H1 (cell line): ENCODE measurements at regions not wholly inside any gene's neighbourhood (a gene's known extent, or its start where the extent isn't known, plus 50 kb on each side); places are given as distances from the start of the nearest gene placed in this dataset.

Source experiments
- CTCF ChIA-PET: fragments of 300-600 bp; sonication (Branson Sonifier 250); formaldehyde crosslinking; loops from one replicate; lab custom pipeline; 2021; ENCODE audit not compliant: partially characterized antibody; lab: Charles Lee
- POLR2A ChIA-PET: fragments of 300-600 bp; sonication (Branson Sonifier 250); formaldehyde crosslinking; loops from one replicate; lab custom pipeline; 2021; ENCODE audit warnings: inconsistent platforms; ENCODE audit not compliant: partially characterized antibody; lab: Charles Lee
- DNase-seq, 2 experiments: peaks; one replicate each; pipeline versions ENCODE4 v3.0.0 to v3.0.0-alpha.2; 2010 to 2022; ENCODE audit warnings: low spot score in 2 of 2, low read depth in 1 of 2, mixed read lengths in 1 of 2
- FAIRE-seq: peaks from 2 replicates; lab custom pipeline; 2011; peaks lifted over from hg19 to GRCh38; lab: Jason Lieb, UNC
- H2AFZ ChIP-seq: 2 replicates; pipeline ENCODE4 v1.8.1; 2012; ENCODE audit warnings: low read length, inconsistent platforms
- H2AK5ac ChIP-seq: 2 replicates; pipeline ENCODE4 v1.6.1; 2013; ENCODE audit warnings: low read depth, low read length
- H2BK120ac ChIP-seq: replicated peaks from 2 replicates; pipeline ENCODE3; 2013; ENCODE audit warnings: low read depth, low read length, inconsistent platforms
- H2BK12ac ChIP-seq: 2 replicates; pipeline ENCODE4 v1.6.1; 2013; ENCODE audit warnings: low read depth, low read length
- H2BK15ac ChIP-seq: 2 replicates; pipeline ENCODE4 v1.6.1; 2013; ENCODE audit warnings: low read length
- H2BK20ac ChIP-seq: 2 replicates; pipeline ENCODE4 v1.6.1; 2013; ENCODE audit warnings: low read length
- H2BK5ac ChIP-seq: 2 replicates; pipeline ENCODE4 v1.6.1; 2013; ENCODE audit warnings: low read depth, low read length
- H3K14ac ChIP-seq: 2 replicates; pipeline ENCODE4 v1.6.1; 2013; ENCODE audit warnings: inconsistent platforms; ENCODE audit not compliant: insufficient read length
- H3K18ac ChIP-seq: 2 replicates; pipeline ENCODE4 v1.6.1; 2013; ENCODE audit warnings: low read length; ENCODE audit errors: extremely low read depth
- H3K23ac ChIP-seq: 2 replicates; pipeline ENCODE4 v1.6.1; 2013; ENCODE audit warnings: inconsistent platforms; ENCODE audit not compliant: insufficient read length
- H3K23me2 ChIP-seq: 2 replicates; pipeline ENCODE4 v1.6.1; 2013; ENCODE audit warnings: low read depth, low read length
- H3K27ac ChIP-seq: 2 replicates; pipeline ENCODE4 v1.6.1; 2011; ENCODE audit warnings: low read depth, low read length, inconsistent platforms
- H3K27me3 ChIP-seq, 4 experiments: replicated peaks in 1 of 4; 1 replicate in 1 of 4; 2 replicates in 3 of 4; pipeline versions ENCODE4 v1.6.1 to v1.8.1; 2011 to 2013; ENCODE audit warnings: low read length in 3 of 4, mild to moderate bottlenecking in 3 of 4, inconsistent platforms in 2 of 4, mixed read lengths in 2 of 4, moderate library complexity in 1 of 4; ENCODE audit not compliant: control insufficient read depth in 3 of 4, insufficient read depth in 3 of 4; ENCODE audit errors: extremely low read depth in 1 of 4
- H3K36me3 ChIP-seq, 4 experiments: 2 replicates each; pipeline versions ENCODE4 v1.6.1 to v1.8.1; 2011 to 2013; ENCODE audit warnings: mild to moderate bottlenecking in 4 of 4, low read length in 3 of 4, moderate library complexity in 2 of 4, control low read depth in 1 of 4, inconsistent platforms in 1 of 4; ENCODE audit not compliant: insufficient read depth in 4 of 4, control insufficient read depth in 2 of 4
- H3K4ac ChIP-seq: replicated peaks from 2 replicates; pipeline ENCODE3; 2013; ENCODE audit warnings: low read length, low read depth, mixed read lengths, inconsistent platforms; ENCODE audit not compliant: insufficient read length
- H3K4me1 ChIP-seq, 4 experiments: replicated peaks in 1 of 4; 1 replicate in 1 of 4; 2 replicates in 3 of 4; pipeline versions ENCODE4 v1.6.1 to v1.8.1; 2011 to 2013; ENCODE audit warnings: low read length in 3 of 4, inconsistent platforms in 2 of 4, mixed read lengths in 1 of 4; ENCODE audit not compliant: insufficient read depth in 4 of 4, control insufficient read depth in 3 of 4
- H3K4me2 ChIP-seq, 2 experiments: 2 replicates each; pipeline versions ENCODE4 v1.6.1 to v1.8.1; 2011 to 2013; ENCODE audit warnings: low read depth in 2 of 2, low read length in 2 of 2, control low read depth in 1 of 2, inconsistent platforms in 1 of 2, mild to moderate bottlenecking in 1 of 2; ENCODE audit not compliant: insufficient read depth in 1 of 2
- H3K4me3 ChIP-seq, 4 experiments: fragments of 200-600, 300-600 bp in 1 of 4; sonication (generic), shearing (Covaris generic), sonication (Bioruptor Twin) in 1 of 4; 2 replicates each; pipeline versions ENCODE4 v1.5.1 to v1.8.1; 2011 to 2016; ENCODE audit warnings: low read length in 4 of 4, low read depth in 3 of 4, control low read depth in 2 of 4, inconsistent platforms in 2 of 4, mild to moderate bottlenecking in 2 of 4, mixed read lengths in 1 of 4, moderate library complexity in 1 of 4; ENCODE audit not compliant: insufficient read depth in 2 of 4; ENCODE audit errors: extremely low read depth in 1 of 4
- H3K56ac ChIP-seq: replicated peaks from 2 replicates; pipeline ENCODE3; 2013; ENCODE audit warnings: low read depth, mild to moderate bottlenecking, mixed read lengths, low read length, inconsistent platforms; ENCODE audit not compliant: insufficient read length
- H3K79me1 ChIP-seq: 2 replicates; pipeline ENCODE4 v1.6.1; 2013; ENCODE audit warnings: low read depth, low read length, control low read depth
- H3K79me2 ChIP-seq, 2 experiments: 2 replicates each; pipeline versions ENCODE4 v1.6.1 to v1.8.1; 2012 to 2013; ENCODE audit warnings: low read length in 2 of 2, mild to moderate bottlenecking in 2 of 2, inconsistent platforms in 1 of 2; ENCODE audit not compliant: insufficient read depth in 2 of 2, control insufficient read depth in 1 of 2
- H3K9ac ChIP-seq, 4 experiments: replicated peaks in 1 of 4; 1 replicate in 1 of 4; 2 replicates in 3 of 4; pipeline versions ENCODE4 v1.6.1 to v1.8.1; 2011 to 2013; ENCODE audit warnings: low read depth in 3 of 4, low read length in 3 of 4, control low read depth in 2 of 4, mild to moderate bottlenecking in 2 of 4, moderate library complexity in 2 of 4, inconsistent platforms in 1 of 4; ENCODE audit errors: extremely low read depth in 1 of 4
- H3K9me3 ChIP-seq, 2 experiments: 2 replicates each; pipeline versions ENCODE4 v1.6.1 to v1.8.1; 2012 to 2013; ENCODE audit warnings: mild to moderate bottlenecking in 2 of 2, moderate library complexity in 2 of 2, control low read depth in 1 of 2, inconsistent platforms in 1 of 2, low read depth in 1 of 2, low read length in 1 of 2, mixed read lengths in 1 of 2; ENCODE audit not compliant: insufficient read depth in 2 of 2
- H4K20me1 ChIP-seq, 2 experiments: replicated peaks in 1 of 2; 2 replicates each; pipeline versions ENCODE3 to v1.8.1; 2011 to 2013; ENCODE audit warnings: inconsistent platforms in 2 of 2, low read length in 2 of 2, mild to moderate bottlenecking in 1 of 2; ENCODE audit not compliant: insufficient read depth in 2 of 2, control insufficient read depth in 1 of 2
- H4K5ac ChIP-seq: 2 replicates; pipeline ENCODE4 v1.6.1; 2013; ENCODE audit warnings: low read length, low read depth, mixed read lengths, inconsistent platforms; ENCODE audit not compliant: insufficient read length
- H4K8ac ChIP-seq: 2 replicates; pipeline ENCODE4 v1.8.0; 2013; ENCODE audit warnings: mild to moderate bottlenecking, moderate library complexity, low read length, inconsistent platforms; ENCODE audit not compliant: insufficient read depth; ENCODE audit errors: extremely low read depth
- H4K91ac ChIP-seq: replicated peaks from 2 replicates; pipeline ENCODE3; 2013; ENCODE audit warnings: low read length, mixed read lengths, inconsistent platforms; ENCODE audit not compliant: insufficient read length
- BACH1 ChIP-seq: IDR thresholded peaks from 2 replicates; pipeline ENCODE4 v1.6.1; 2012; ENCODE audit warnings: low read length, improper control_type of control experiment
- CHD2 ChIP-seq: IDR thresholded peaks from 2 replicates; pipeline ENCODE4 v1.6.1; 2012; ENCODE audit warnings: low read length, improper control_type of control experiment
- JUND ChIP-seq: IDR thresholded peaks from 2 replicates; pipeline ENCODE4 v1.6.1; 2011; ENCODE audit warnings: mild to moderate bottlenecking, improper control_type of control experiment, low read length
- KDM1A ChIP-seq: fragments of 200-600, 300-600 bp; sonication (generic); IDR thresholded peaks from 2 replicates; pipeline ENCODE4 v1.7.1; 2016; ENCODE audit warnings: mild to moderate bottlenecking, low read length, borderline replicate concordance
- NANOG ChIP-seq: IDR thresholded peaks from 2 replicates; pipeline ENCODE4 v1.6.1; 2011; ENCODE audit warnings: low read length, low read depth, mild to moderate bottlenecking, inconsistent platforms; ENCODE audit not compliant: insufficient read depth, poor library complexity, severe bottlenecking
- RAD21 ChIP-seq, 2 experiments: IDR thresholded peaks in 1 of 2; conservative IDR thresholded peaks in 1 of 2; 2 replicates each; pipeline ENCODE4 v1.6.1; 2011; ENCODE audit warnings: low read depth in 2 of 2, low read length in 2 of 2, improper control_type of control experiment in 1 of 2, inconsistent platforms in 1 of 2, mild to moderate bottlenecking in 1 of 2, moderate library complexity in 1 of 2
- RXRA ChIP-seq: IDR thresholded peaks from 2 replicates; pipeline ENCODE4 v1.6.1; 2011; ENCODE audit warnings: low read depth, mild to moderate bottlenecking, low read length, moderate library complexity; ENCODE audit not compliant: insufficient read depth
- SAP30 ChIP-seq: fragments of 300-600 bp; sonication (generic); IDR thresholded peaks from 2 replicates; pipeline ENCODE4 v1.7.1; 2012; ENCODE audit warnings: low read length, moderate library complexity, mild to moderate bottlenecking, inconsistent platforms; ENCODE audit not compliant: insufficient read depth, insufficient replicate concordance
- WGBS, 2 experiments: shearing (Covaris generic) in 1 of 2; methylation state at CpG; one replicate each; pipeline versions ENCODE4 v1.1.6 to v1.1.7; 2013 to 2015; ENCODE audit warnings: low lambda C conversion rate in 2 of 2, mixed read lengths in 2 of 2, inconsistent platforms in 1 of 2, low coverage in 1 of 2, missing lambda C conversion rate in 1 of 2; ENCODE audit not compliant: insufficient replicate concordance in 2 of 2, insufficient coverage in 1 of 2, insufficient read length in 1 of 2; ENCODE audit errors: extremely low coverage in 1 of 2, missing lambda C conversion rate in 1 of 2; 5-methylcytosine and 5-hydroxymethylcytosine counted together

GRCh38 chr10:6746782-6747181 is 166.7 kb upstream of the PRKCQ start:
- Histone ChIP-seq H2BK5ac (no peak overlapping the region), H4K8ac (no peak overlapping the region), H3K23ac (no peak overlapping the region), H3K14ac (no peak overlapping the region), H2AK5ac (no peak overlapping the region), H3K4me3 (no peak overlapping the region), H2BK20ac (no peak overlapping the region), H3K27me3 (no peaks in the 10 kb centered on the region), H3K4me2 (no peak overlapping the region), H3K79me1 (no peaks in the 10 kb centered on the region), H3K4ac (no peak overlapping the region), H3K79me2 (no peaks in the 10 kb centered on the region), H3K9me3 (no peaks in the 10 kb centered on the region), H3K27ac (no peak overlapping the region), H3K4me1 (no peaks in the 10 kb centered on the region), H3K9ac (no peak overlapping the region), H2BK12ac (no peak overlapping the region), H2AFZ (no peak overlapping the region), H3K56ac (no peak overlapping the region), H3K18ac (no peak overlapping the region), H2BK15ac (no peak overlapping the region), H4K91ac (no peak overlapping the region), H4K5ac (no peak overlapping the region), H3K36me3 (no peaks in the 10 kb centered on the region), H2BK120ac (no peak overlapping the region), H4K20me1 (no peaks in the 10 kb centered on the region), H3K23me2 (no peaks in the 10 kb centered on the region)
- POLR2A ChIA-PET, result no interaction called here
- CTCF ChIA-PET, result interaction anchor here (0.7 kb wide), 1 partner anchor 173 kb away, joined by 3 read pairs; no protein-coding TSS in a partner anchor
- 67% methylated on average over 5 of the region's 5 CpGs; no CpG with 5 or more reads in 1 of the 2 experiments for WGBS, 2 experiments
- DNase-seq, result no peak
- no peak for FAIRE-seq
- TF ChIP-seq CHD2 (no peak), SAP30 (no peak), NANOG (no peak), RAD21 (IDR thresholded peaks at IDR 0.05 in 1 of 2, conservative IDR thresholded peaks at IDR 0.05 in 1 of 2; ENCODE audit: low read depth in 2 of 2, low read length in 2 of 2) (peak; percentile 7 to 36; a peak in 2 of 4 replicates), KDM1A (no peak), JUND (no peak), RXRA (no peak), BACH1 (no peak)
